Neural progenitor cell (in vitro differentiated cells): ENCODE measurements at regions not wholly inside any gene's neighbourhood (a gene's known extent, or its start where the extent isn't known, plus 50 kb on each side); places are given as distances from the start of the nearest gene placed in this dataset.

Experiments used
- DNase-seq: peaks from one replicate; pipeline ENCODE4 v3.0.0-alpha.2; 2016; ENCODE audit warnings: low spot score
- H2AFZ ChIP-seq: fragments of 200-600 bp; sonication (generic); replicated peaks from 2 replicates; pipeline ENCODE4 v1.6.1; 2016; ENCODE audit warnings: antibody characterized with exemption
- H3F3A ChIP-seq: fragments of 200-600 bp; sonication (generic); 2 replicates; pipeline ENCODE4 v1.6.1; 2016; ENCODE audit warnings: antibody characterized with exemption, low read depth
- H3K27ac ChIP-seq: fragments of 200-600 bp; sonication (generic); 2 replicates; pipeline ENCODE4 v1.5.1; 2016; ENCODE audit warnings: mild to moderate bottlenecking
- H3K27me3 ChIP-seq: fragments of 200-600 bp; sonication (generic); 2 replicates; pipeline ENCODE4 v1.6.1; 2016; ENCODE audit warnings: mild to moderate bottlenecking, moderate library complexity
- H3K36me3 ChIP-seq: fragments of 200-600 bp; sonication (generic); 2 replicates; pipeline ENCODE4 v1.5.1; 2016
- H3K4me1 ChIP-seq: fragments of 200-600 bp; sonication (generic); 2 replicates; pipeline ENCODE4 v1.6.1; 2016; ENCODE audit warnings: mixed run types
- H3K4me2 ChIP-seq: fragments of 200-600 bp; sonication (generic); 2 replicates; pipeline ENCODE4 v1.6.1; 2016
- H3K4me3 ChIP-seq: fragments of 200-600 bp; sonication (generic); 2 replicates; pipeline ENCODE4 v1.5.1; 2016
- H3K79me2 ChIP-seq: fragments of 200-600 bp; sonication (generic); 2 replicates; pipeline ENCODE4 v1.6.1; 2016; ENCODE audit warnings: low read depth
- H3K9ac ChIP-seq: fragments of 200-600 bp; sonication (generic); 2 replicates; pipeline ENCODE4 v1.6.1; 2016
- H3K9me3 ChIP-seq: fragments of 200-600 bp; sonication (generic); 2 replicates; pipeline ENCODE4 v1.5.1; 2016; ENCODE audit warnings: low read depth
- H4K20me1 ChIP-seq: fragments of 200-600 bp; sonication (generic); 2 replicates; pipeline ENCODE4 v1.6.1; 2016; ENCODE audit warnings: low read depth
- H3K27ac Mint-ChIP-seq: 3 replicates; pipeline ENCODE4 v1.8.0; 2021; ENCODE audit warnings: mixed read lengths
- H3K27me3 Mint-ChIP-seq: 2 replicates; pipeline ENCODE4 v1.8.0; 2022; ENCODE audit warnings: low read depth, mild to moderate bottlenecking, inconsistent platforms, moderate library complexity, mixed read lengths; ENCODE audit not compliant: insufficient read depth
- H3K36me3 Mint-ChIP-seq: 3 replicates; pipeline ENCODE4 v1.8.0; 2021; ENCODE audit warnings: mixed read lengths
- H3K4me1 Mint-ChIP-seq: 3 replicates; pipeline ENCODE4 v1.8.0; 2021; ENCODE audit warnings: mixed read lengths
- H3K4me3 Mint-ChIP-seq: 3 replicates; pipeline ENCODE4 v1.8.0; 2021; ENCODE audit warnings: mild to moderate bottlenecking, moderate library complexity, mixed read lengths
- H3K9me3 Mint-ChIP-seq: 3 replicates; pipeline ENCODE4 v1.8.0; 2020; ENCODE audit warnings: mixed read lengths
- EZH2 ChIP-seq: fragments of 200-600 bp; sonication (generic); IDR thresholded peaks from 2 replicates; pipeline ENCODE4 v1.6.1; 2017; ENCODE audit warnings: antibody characterized with exemption, mild to moderate bottlenecking, moderate library complexity
- EZH2phosphoT487 ChIP-seq: fragments of 200-600 bp; sonication (generic); IDR thresholded peaks from 2 replicates; pipeline ENCODE4 v1.6.1; 2017; ENCODE audit warnings: antibody characterized with exemption
- TF ChIP-seq, protein P1 (sequence below): fragments of 200-600 bp; sonication (generic); IDR thresholded peaks from 2 replicates; pipeline ENCODE4 v1.5.1; 2017; ENCODE audit warnings: antibody characterized with exemption, mild to moderate bottlenecking

DNA sequence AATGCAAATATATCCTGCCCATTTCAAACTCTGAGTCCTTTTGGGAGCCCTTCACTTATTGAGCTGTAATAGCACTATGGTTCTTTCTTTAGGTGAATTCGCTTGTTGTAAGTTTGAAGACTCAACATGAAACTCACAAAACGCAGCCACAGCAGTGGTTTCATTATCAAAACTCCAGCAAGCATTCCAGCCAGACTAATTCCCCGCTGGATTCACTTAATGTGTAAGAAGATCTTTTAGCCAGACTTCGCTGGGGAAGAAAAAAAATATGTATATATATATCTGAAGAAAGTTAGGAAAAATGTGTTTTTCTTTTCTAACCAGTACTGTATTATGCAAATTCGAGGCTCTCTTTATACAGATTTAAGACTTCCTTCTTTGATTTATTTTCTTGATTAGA, 241.1 kb downstream of the WNT5A start:
- peaks cover 13% of the 10 kb centered on the region for H3F3A ChIP-seq
- peaks cover 26% of the 10 kb centered on the region for H3K4me1 ChIP-seq
- TF ChIP-seq EZH2 (no peak), EZH2phosphoT487 (no peak)
- TF ChIP-seq, protein P1, sequence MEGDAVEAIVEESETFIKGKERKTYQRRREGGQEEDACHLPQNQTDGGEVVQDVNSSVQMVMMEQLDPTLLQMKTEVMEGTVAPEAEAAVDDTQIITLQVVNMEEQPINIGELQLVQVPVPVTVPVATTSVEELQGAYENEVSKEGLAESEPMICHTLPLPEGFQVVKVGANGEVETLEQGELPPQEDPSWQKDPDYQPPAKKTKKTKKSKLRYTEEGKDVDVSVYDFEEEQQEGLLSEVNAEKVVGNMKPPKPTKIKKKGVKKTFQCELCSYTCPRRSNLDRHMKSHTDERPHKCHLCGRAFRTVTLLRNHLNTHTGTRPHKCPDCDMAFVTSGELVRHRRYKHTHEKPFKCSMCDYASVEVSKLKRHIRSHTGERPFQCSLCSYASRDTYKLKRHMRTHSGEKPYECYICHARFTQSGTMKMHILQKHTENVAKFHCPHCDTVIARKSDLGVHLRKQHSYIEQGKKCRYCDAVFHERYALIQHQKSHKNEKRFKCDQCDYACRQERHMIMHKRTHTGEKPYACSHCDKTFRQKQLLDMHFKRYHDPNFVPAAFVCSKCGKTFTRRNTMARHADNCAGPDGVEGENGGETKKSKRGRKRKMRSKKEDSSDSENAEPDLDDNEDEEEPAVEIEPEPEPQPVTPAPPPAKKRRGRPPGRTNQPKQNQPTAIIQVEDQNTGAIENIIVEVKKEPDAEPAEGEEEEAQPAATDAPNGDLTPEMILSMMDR = no peak
- H4K20me1 ChIP-seq = no peaks in the 10 kb centered on the region
- H3K4me1 Mint-ChIP-seq = peaks cover 13% of the 10 kb centered on the region
- no peak overlapping the region for H3K4me2 ChIP-seq
- no peak for DNase-seq
- H3K36me3 Mint-ChIP-seq = peaks cover 4% of the 10 kb centered on the region
- H2AFZ ChIP-seq = no peak overlapping the region
- H3K27ac Mint-ChIP-seq = no peak overlapping the region
- no peaks in the 10 kb centered on the region for H3K79me2 ChIP-seq
- H3K36me3 ChIP-seq = no peaks in the 10 kb centered on the region
- H3K27me3 ChIP-seq = no peaks in the 10 kb centered on the region
- no peak overlapping the region for H3K4me3 Mint-ChIP-seq
- H3K9me3 Mint-ChIP-seq = peaks cover 21% of the 10 kb centered on the region
- H3K27me3 Mint-ChIP-seq = peaks cover 4% of the 10 kb centered on the region
- no peak overlapping the region for H3K27ac ChIP-seq
- no peak overlapping the region for H3K9ac ChIP-seq
- H3K4me3 ChIP-seq = no peak overlapping the region
- no peaks in the 10 kb centered on the region for H3K9me3 ChIP-seq

DNA sequence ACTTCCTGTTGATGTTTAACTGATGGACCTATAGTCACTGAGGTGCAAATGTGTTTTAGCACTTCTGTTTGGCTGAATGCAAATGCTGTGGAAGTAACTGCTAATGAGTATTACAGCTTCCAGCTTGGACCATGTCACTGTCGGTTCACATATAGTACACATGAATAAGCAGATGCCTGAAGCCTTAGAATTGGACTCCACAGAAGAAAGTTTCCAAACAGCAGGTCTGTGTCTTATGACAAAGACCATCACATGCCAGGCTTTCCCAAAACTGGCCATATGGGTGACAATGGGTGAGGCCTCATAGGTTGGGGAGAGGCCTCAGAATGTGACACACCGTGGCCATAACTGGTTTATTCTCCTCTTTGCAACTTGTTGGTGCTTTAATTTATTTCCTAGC, 241.8 kb downstream of the WNT5A start:
- H2AFZ ChIP-seq = no peak overlapping the region

DNA sequence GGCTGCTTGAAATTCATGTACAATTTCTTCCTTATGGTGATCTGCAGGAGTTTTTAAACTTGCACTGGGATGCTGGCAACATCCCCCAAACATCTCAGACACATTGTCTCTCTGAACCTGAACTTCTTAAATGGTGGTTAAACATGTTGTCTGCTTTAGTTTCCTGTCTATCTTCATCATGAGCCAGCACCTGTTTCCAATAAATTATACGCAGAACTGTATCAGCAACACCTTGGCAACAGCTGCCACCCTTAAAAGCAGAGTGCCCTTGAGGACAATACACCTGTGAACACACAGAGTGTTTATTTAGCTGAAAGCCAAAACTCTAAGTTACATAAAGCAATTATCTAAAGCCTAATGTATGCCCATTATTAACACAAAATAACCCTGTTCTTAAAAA, 242.9 kb downstream of the WNT5A start:
- Mint-ChIP-seq H3K27me3 (peaks cover 4% of the 10 kb centered on the region), H3K36me3 (peaks cover 4% of the 10 kb centered on the region), H3K27ac (no peak overlapping the region), H3K4me3 (no peak overlapping the region), H3K4me1 (peaks cover 13% of the 10 kb centered on the region), H3K9me3 (peaks cover 22% of the 10 kb centered on the region)
- no peak overlapping the region for H2AFZ ChIP-seq
- H3K4me1 ChIP-seq = peaks cover 26% of the 10 kb centered on the region
- no peak for DNase-seq
- TF ChIP-seq EZH2 (no peak), EZH2phosphoT487 (no peak)
- TF ChIP-seq, protein P1 = no peak
- H3K9me3 ChIP-seq = no peaks in the 10 kb centered on the region
- no peak overlapping the region for H3K27ac ChIP-seq
- H3K27me3 ChIP-seq = no peaks in the 10 kb centered on the region
- no peak overlapping the region for H3K4me2 ChIP-seq
- no peaks in the 10 kb centered on the region for H3K79me2 ChIP-seq
- H3K9ac ChIP-seq = no peak overlapping the region
- no peaks in the 10 kb centered on the region for H3K36me3 ChIP-seq
- peaks cover 13% of the 10 kb centered on the region for H3F3A ChIP-seq
- H4K20me1 ChIP-seq = no peaks in the 10 kb centered on the region
- no peak overlapping the region for H3K4me3 ChIP-seq

More for the DNA sequence above, 241.8 kb downstream of the WNT5A start:
- DNase-seq = no peak
- Histone ChIP-seq H3K27me3 (no peaks in the 10 kb centered on the region), H3F3A (peaks cover 13% of the 10 kb centered on the region), H3K79me2 (no peaks in the 10 kb centered on the region), H3K4me2 (no peak overlapping the region), H3K4me3 (no peak overlapping the region), H3K4me1 (peaks cover 26% of the 10 kb centered on the region), H3K27ac (no peak overlapping the region), H3K36me3 (no peaks in the 10 kb centered on the region), H4K20me1 (no peaks in the 10 kb centered on the region), H3K9ac (no peak overlapping the region), H3K9me3 (no peaks in the 10 kb centered on the region)
- Mint-ChIP-seq H3K27me3 (peaks cover 4% of the 10 kb centered on the region), H3K27ac (no peak overlapping the region), H3K36me3 (peaks cover 4% of the 10 kb centered on the region), H3K9me3 (peaks cover 22% of the 10 kb centered on the region), H3K4me1 (peaks cover 13% of the 10 kb centered on the region), H3K4me3 (no peak overlapping the region)
- TF ChIP-seq EZH2phosphoT487 (no peak), EZH2 (no peak)
- TF ChIP-seq, protein P1 = no peak
